SU-DHL-6 (cell line): ENCODE measurements at regions not wholly inside any gene's neighbourhood (a gene's known extent, or its start where the extent isn't known, plus 50 kb on each side); places are given as distances from the start of the nearest gene placed in this dataset.
"Not testable (repeated sequence)": the region's sequence is repeated elsewhere in the genome, so short reads cannot be mapped to it uniquely, and the experiment has no call there.

ENCODE experiments used
- EZH2phosphoT487 ChIP-seq: fragments of 200-600 bp; sonication (generic), shearing (Covaris generic); conservative IDR thresholded peaks from 2 replicates; pipeline ENCODE4 v1.6.1; 2018; ENCODE audit warnings: mild to moderate bottlenecking, antibody characterized with exemption, low read length, moderate library complexity, mixed read lengths
- TF ChIP-seq, protein P1 (sequence below): fragments of 200-600 bp; sonication (generic); IDR thresholded peaks from one replicate; pipeline ENCODE4 v1.5.1; 2017; ENCODE audit warnings: antibody characterized with exemption, mild to moderate bottlenecking, low read length, moderate library complexity; ENCODE audit not compliant: insufficient read depth, poor library complexity, severe bottlenecking

DNA sequence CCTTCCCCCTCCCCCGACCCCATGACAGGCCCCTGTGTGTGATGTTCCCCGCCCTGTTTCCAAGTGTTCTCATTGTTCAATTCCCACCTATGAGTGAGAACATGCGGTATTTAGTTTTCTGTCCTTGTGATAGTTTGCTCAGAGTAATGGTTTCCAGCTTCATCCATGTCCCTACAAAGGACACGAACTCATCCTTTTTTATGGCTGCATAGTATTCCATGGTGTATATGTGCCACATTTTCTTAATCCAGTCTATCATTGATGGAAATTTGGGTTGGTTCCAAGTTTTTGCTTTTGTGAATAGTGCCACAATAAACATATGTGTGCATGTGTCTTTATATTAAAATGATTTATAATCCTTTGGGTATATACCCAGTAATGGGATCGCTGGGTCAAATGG, 184.4 kb upstream of the TNFAIP3 start:
- TF ChIP-seq, protein P1, sequence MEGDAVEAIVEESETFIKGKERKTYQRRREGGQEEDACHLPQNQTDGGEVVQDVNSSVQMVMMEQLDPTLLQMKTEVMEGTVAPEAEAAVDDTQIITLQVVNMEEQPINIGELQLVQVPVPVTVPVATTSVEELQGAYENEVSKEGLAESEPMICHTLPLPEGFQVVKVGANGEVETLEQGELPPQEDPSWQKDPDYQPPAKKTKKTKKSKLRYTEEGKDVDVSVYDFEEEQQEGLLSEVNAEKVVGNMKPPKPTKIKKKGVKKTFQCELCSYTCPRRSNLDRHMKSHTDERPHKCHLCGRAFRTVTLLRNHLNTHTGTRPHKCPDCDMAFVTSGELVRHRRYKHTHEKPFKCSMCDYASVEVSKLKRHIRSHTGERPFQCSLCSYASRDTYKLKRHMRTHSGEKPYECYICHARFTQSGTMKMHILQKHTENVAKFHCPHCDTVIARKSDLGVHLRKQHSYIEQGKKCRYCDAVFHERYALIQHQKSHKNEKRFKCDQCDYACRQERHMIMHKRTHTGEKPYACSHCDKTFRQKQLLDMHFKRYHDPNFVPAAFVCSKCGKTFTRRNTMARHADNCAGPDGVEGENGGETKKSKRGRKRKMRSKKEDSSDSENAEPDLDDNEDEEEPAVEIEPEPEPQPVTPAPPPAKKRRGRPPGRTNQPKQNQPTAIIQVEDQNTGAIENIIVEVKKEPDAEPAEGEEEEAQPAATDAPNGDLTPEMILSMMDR, result not testable (repeated sequence)
- not testable (repeated sequence) for TF ChIP-seq EZH2phosphoT487
